ENCODE measurements at regions not wholly inside any gene's neighbourhood (a gene's known extent, or its start where the extent isn't known, plus 50 kb on each side); places are given as distances from the start of the nearest gene placed in this dataset.

DNA sequence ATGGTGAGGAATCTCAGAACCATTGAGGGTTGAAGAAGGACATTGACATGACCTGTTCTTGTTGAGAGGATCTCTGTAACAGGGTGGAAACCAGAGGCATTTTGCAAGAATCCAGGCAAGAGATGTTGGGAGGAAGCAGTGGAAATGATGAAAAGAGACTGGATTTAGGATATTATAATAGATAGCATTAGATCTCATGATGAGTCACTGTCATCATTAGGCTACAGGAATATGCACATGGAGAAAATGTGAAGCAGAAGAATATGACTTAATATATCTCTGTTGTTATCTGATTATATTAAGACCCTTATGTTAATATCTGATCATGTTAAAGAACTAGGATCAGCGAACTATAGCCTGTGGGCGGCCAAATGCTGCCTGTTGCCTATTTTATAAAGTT lies 393.0 kb upstream of the MTPN start:
- H4K5ac ChIP-seq (ENCODE audit: insufficient read length, low read depth, low read length): no peak overlapping the region
- TF ChIP-seq, protein P1, sequence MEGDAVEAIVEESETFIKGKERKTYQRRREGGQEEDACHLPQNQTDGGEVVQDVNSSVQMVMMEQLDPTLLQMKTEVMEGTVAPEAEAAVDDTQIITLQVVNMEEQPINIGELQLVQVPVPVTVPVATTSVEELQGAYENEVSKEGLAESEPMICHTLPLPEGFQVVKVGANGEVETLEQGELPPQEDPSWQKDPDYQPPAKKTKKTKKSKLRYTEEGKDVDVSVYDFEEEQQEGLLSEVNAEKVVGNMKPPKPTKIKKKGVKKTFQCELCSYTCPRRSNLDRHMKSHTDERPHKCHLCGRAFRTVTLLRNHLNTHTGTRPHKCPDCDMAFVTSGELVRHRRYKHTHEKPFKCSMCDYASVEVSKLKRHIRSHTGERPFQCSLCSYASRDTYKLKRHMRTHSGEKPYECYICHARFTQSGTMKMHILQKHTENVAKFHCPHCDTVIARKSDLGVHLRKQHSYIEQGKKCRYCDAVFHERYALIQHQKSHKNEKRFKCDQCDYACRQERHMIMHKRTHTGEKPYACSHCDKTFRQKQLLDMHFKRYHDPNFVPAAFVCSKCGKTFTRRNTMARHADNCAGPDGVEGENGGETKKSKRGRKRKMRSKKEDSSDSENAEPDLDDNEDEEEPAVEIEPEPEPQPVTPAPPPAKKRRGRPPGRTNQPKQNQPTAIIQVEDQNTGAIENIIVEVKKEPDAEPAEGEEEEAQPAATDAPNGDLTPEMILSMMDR (conservative IDR thresholded peaks at IDR 0.05): no peak
- H2AK5ac ChIP-seq (ENCODE audit: insufficient read length, low read length): no peak overlapping the region
- no peaks in the 10 kb centered on the region for H3K27me3 Mint-ChIP-seq (ENCODE audit: low read depth)
- H3K23ac ChIP-seq (ENCODE audit: insufficient read length, low read depth, low read length): no peak overlapping the region
- H3K14ac ChIP-seq (ENCODE audit: insufficient read depth, low read length): no peak overlapping the region
- no peaks in the 10 kb centered on the region for H3K4me1 ChIP-seq (ENCODE audit: insufficient read depth, low read length)
- H3K79me2 ChIP-seq (ENCODE audit: insufficient read depth, low read length): no peaks in the 10 kb centered on the region
- H3K4me1 Mint-ChIP-seq: peaks cover 0 to 3% of the 10 kb centered on the region in 2 experiments; a peak in 1 of 4 replicates
- H2BK5ac ChIP-seq (ENCODE audit: insufficient read length, low read length): no peak overlapping the region
- no peaks in the 10 kb centered on the region for H3K36me3 Mint-ChIP-seq (ENCODE audit: insufficient read depth in 1 of 3, low read depth in 3 of 3)
- no peak overlapping the region for H3K56ac ChIP-seq (ENCODE audit: insufficient read length, low read depth, low read length)
- H2BK12ac ChIP-seq (ENCODE audit: insufficient read length, low read depth, low read length): no peak overlapping the region
- H2BK120ac ChIP-seq (ENCODE audit: low read depth, low read length, poor library complexity, severe bottlenecking): no peak overlapping the region
- no peaks in the 10 kb centered on the region for H3K23me2 ChIP-seq (ENCODE audit: insufficient read length, low read depth, low read length, poor library complexity, severe bottlenecking)
- H3K27ac ChIP-seq (ENCODE audit: insufficient read length, low read depth, low read length): no peak overlapping the region
- H2AFZ ChIP-seq (ENCODE audit: low read length): no peak overlapping the region
- H3K4me2 ChIP-seq (ENCODE audit: insufficient read depth, insufficient read length, low read length): no peak overlapping the region
- H4K8ac ChIP-seq (replicated peaks; ENCODE audit: insufficient read length, low read depth, low read length): no peak overlapping the region
- H3K27ac Mint-ChIP-seq: no peak overlapping the region
- H3K4me3 Mint-ChIP-seq: no peak overlapping the region
- H3K9me3 ChIP-seq (ENCODE audit: control insufficient read depth, low read depth, low read length): no peaks in the 10 kb centered on the region
- H2BK15ac ChIP-seq (ENCODE audit: low read depth, low read length): no peak overlapping the region
- DNase-seq: no peak
- no peaks in the 10 kb centered on the region for H3K79me1 ChIP-seq (ENCODE audit: insufficient read depth, low read depth, low read length, poor library complexity, severe bottlenecking)
- no peak overlapping the region for H3T11ph ChIP-seq (ENCODE audit: low read length)
- no peak overlapping the region for H4K91ac ChIP-seq (ENCODE audit: insufficient read length, low read depth, low read length)
- no peaks in the 10 kb centered on the region for H4K20me1 ChIP-seq (ENCODE audit: control insufficient read depth, insufficient read depth, insufficient read length)
- no peaks in the 10 kb centered on the region for H3K27me3 ChIP-seq (ENCODE audit: insufficient read depth, low read length)
- WGBS (ENCODE audit: extremely low coverage, insufficient read length, low lambda C conversion rate): no CpG with 5 or more reads among the region's 2 CpGs
- no peaks in the 10 kb centered on the region for H3K9me3 Mint-ChIP-seq
- H3K18ac ChIP-seq (ENCODE audit: insufficient read length, low read depth, low read length): no peak overlapping the region
- H3K4ac ChIP-seq (ENCODE audit: low read depth, low read length): no peak overlapping the region
- H2BK20ac ChIP-seq (ENCODE audit: low read depth, low read length, poor library complexity, severe bottlenecking): no peak overlapping the region
- no peak overlapping the region for H3K9ac ChIP-seq (ENCODE audit: extremely low read depth, insufficient read length, low read length)
